GM12875 (cell line): ENCODE measurements at regions not wholly inside any gene's neighbourhood (a gene's known extent, or its start where the extent isn't known, plus 50 kb on each side); places are given as distances from the start of the nearest gene placed in this dataset.

Experiments
- H3K4me3 ChIP-seq: one replicate; pipeline ENCODE4 v1.5.1; 2011; ENCODE audit warnings: low read depth, low read length, control low read depth
- CTCF ChIP-seq: IDR thresholded peaks from 2 replicates; pipeline ENCODE4 v1.5.1; 2011; ENCODE audit warnings: low read depth, mild to moderate bottlenecking, control low read depth, inconsistent platforms, low read length, moderate library complexity, borderline replicate concordance; ENCODE audit not compliant: insufficient read depth

GRCh38 chr18:27581296-27581904, 396.3 kb upstream of the CHST9 start:
- no peak for TF ChIP-seq CTCF
- no peak overlapping the region for H3K4me3 ChIP-seq

- TF ChIP-seq CTCF: no peak
- H3K4me3 ChIP-seq: no peak overlapping the region
Measured at GRCh38 chr18:27579364-27579763, 394.3 kb upstream of the CHST9 start.

GRCh38 chr18:27577752-27578151, 392.6 kb upstream of the CHST9 start:
- no peak for TF ChIP-seq CTCF
- H3K4me3 ChIP-seq: no peak overlapping the region

GRCh38 chr18:27577265-27577664, 392.2 kb upstream of the CHST9 start:
- H3K4me3 ChIP-seq: no peak overlapping the region
- TF ChIP-seq CTCF: no peak

- no peak for TF ChIP-seq CTCF
- no peak overlapping the region for H3K4me3 ChIP-seq
Measured at GRCh38 chr18:27567434-27567833, 382.3 kb upstream of the CHST9 start.

- no peak for TF ChIP-seq CTCF
- no peak overlapping the region for H3K4me3 ChIP-seq
Measured at GRCh38 chr18:27564066-27564465, 379.0 kb upstream of the CHST9 start.

GRCh38 chr18:27558388-27559155, 373.5 kb upstream of the CHST9 start:
- H3K4me3 ChIP-seq: no peak overlapping the region
- no peak for TF ChIP-seq CTCF
